ENCODE measurements at regions not wholly inside any gene's neighbourhood (a gene's known extent, or its start where the extent isn't known, plus 50 kb on each side); places are given as distances from the start of the nearest gene placed in this dataset.

- TF ChIP-seq CTCF (IDR thresholded peaks at IDR 0.05 in 4 of 5, conservative IDR thresholded peaks at IDR 0.05 in 1 of 5) (no peak), POLR2A (IDR thresholded peaks at IDR 0.05) (no peak)
Measured at GRCh38 chr1:216908126-216908525, 184.9 kb upstream of the ESRRG start.
